ENCODE measurements at regions not wholly inside any gene's neighbourhood (a gene's known extent, or its start where the extent isn't known, plus 50 kb on each side); places are given as distances from the start of the nearest gene placed in this dataset.

DNA sequence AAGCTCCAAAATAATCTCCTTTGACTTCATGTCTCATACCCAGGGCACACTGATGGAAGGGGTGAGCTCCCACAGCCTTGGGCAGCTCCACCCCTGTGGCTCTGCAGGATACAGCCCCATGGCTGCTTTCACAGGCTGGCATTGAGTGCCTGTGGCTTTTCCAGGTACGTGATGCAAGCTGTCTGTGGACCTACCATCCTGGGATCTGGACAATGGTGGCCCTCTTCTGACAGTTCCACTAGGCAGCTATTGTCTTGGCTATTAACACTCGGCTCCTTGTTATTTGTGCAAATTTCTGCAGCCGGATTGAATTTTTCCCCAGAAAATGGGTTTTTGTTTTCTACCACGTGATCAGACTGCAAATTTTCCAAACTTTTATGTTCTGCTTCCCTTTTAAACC lies 634.2 kb downstream of the TSN start:
- TF ChIP-seq EP300 (IDR thresholded peaks at IDR 0.05) (no peak), POLR2A (IDR thresholded peaks at IDR 0.05) (no peak), POLR2AphosphoS5 (IDR thresholded peaks at IDR 0.05) (no peak)
- TF ChIP-seq, protein P1, sequence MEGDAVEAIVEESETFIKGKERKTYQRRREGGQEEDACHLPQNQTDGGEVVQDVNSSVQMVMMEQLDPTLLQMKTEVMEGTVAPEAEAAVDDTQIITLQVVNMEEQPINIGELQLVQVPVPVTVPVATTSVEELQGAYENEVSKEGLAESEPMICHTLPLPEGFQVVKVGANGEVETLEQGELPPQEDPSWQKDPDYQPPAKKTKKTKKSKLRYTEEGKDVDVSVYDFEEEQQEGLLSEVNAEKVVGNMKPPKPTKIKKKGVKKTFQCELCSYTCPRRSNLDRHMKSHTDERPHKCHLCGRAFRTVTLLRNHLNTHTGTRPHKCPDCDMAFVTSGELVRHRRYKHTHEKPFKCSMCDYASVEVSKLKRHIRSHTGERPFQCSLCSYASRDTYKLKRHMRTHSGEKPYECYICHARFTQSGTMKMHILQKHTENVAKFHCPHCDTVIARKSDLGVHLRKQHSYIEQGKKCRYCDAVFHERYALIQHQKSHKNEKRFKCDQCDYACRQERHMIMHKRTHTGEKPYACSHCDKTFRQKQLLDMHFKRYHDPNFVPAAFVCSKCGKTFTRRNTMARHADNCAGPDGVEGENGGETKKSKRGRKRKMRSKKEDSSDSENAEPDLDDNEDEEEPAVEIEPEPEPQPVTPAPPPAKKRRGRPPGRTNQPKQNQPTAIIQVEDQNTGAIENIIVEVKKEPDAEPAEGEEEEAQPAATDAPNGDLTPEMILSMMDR (IDR thresholded peaks at IDR 0.05), result no peak
